GM23338 (cell line): ENCODE measurements at regions not wholly inside any gene's neighbourhood (a gene's known extent, or its start where the extent isn't known, plus 50 kb on each side); places are given as distances from the start of the nearest gene placed in this dataset.

ENCODE experiments used
- ATAC-seq: fragments of 200-7000 bp; cut with Tn5 transposase; 3 replicates; pipeline ENCODE4 v1.9.1; 2020
- DNase-seq: peaks from one replicate; pipeline ENCODE4 v3.0.0-alpha.2; 2015; ENCODE audit warnings: low spot score
- H2AFZ ChIP-seq: fragments of 200-600 bp; sonication (generic); 2 replicates; pipeline ENCODE4 v1.8.0; 2016; ENCODE audit warnings: antibody characterized with exemption, mild to moderate bottlenecking, moderate library complexity
- H3F3A ChIP-seq: fragments of 200-600 bp; sonication (generic); replicated peaks from 2 replicates; pipeline ENCODE4 v1.8.0; 2017; ENCODE audit warnings: antibody characterized with exemption, mixed run types, low read depth
- H3K27ac ChIP-seq: fragments of 200-600 bp; sonication (generic); 2 replicates; pipeline ENCODE4 v1.6.1; 2016; ENCODE audit warnings: low read depth
- H3K27me3 ChIP-seq: fragments of 200-600 bp; sonication (generic); 2 replicates; pipeline ENCODE4 v1.8.0; 2016; ENCODE audit warnings: mild to moderate bottlenecking, mixed run types, moderate library complexity; ENCODE audit not compliant: insufficient read depth
- H3K36me3 ChIP-seq: fragments of 200-600 bp; sonication (generic); 2 replicates; pipeline ENCODE4 v1.8.0; 2016; ENCODE audit warnings: mild to moderate bottlenecking; ENCODE audit not compliant: insufficient read depth
- H3K4me1 ChIP-seq: fragments of 200-600 bp; sonication (generic); 2 replicates; pipeline ENCODE4 v1.8.0; 2016; ENCODE audit warnings: mild to moderate bottlenecking, moderate library complexity; ENCODE audit not compliant: insufficient read depth
- H3K4me2 ChIP-seq: fragments of 200-600 bp; sonication (generic); 2 replicates; pipeline ENCODE4 v1.7.1; 2017; ENCODE audit warnings: mixed run types
- H3K4me3 ChIP-seq: fragments of 200-600 bp; sonication (generic); 2 replicates; pipeline ENCODE4 v1.6.1; 2016; ENCODE audit warnings: mixed run types
- H3K79me2 ChIP-seq: fragments of 200-600 bp; sonication (generic); replicated peaks from 2 replicates; pipeline ENCODE4 v1.8.0; 2017; ENCODE audit warnings: mild to moderate bottlenecking; ENCODE audit not compliant: insufficient read depth
- H3K9me2 ChIP-seq: fragments of 200-600 bp; sonication (generic); 2 replicates; pipeline ENCODE4 v1.8.0; 2017; ENCODE audit not compliant: insufficient read depth
- H4K20me1 ChIP-seq: fragments of 200-600 bp; sonication (generic); replicated peaks from 2 replicates; pipeline ENCODE4 v1.8.0; 2017; ENCODE audit warnings: mild to moderate bottlenecking; ENCODE audit not compliant: insufficient read depth
- H3K27ac Mint-ChIP-seq: 2 replicates; pipeline ENCODE4 v1.8.0; 2020; ENCODE audit warnings: inconsistent platforms, mild to moderate bottlenecking, moderate library complexity, mixed read lengths
- H3K27me3 Mint-ChIP-seq: 3 replicates; pipeline ENCODE4 v1.8.0; 2022; ENCODE audit warnings: low read depth, mild to moderate bottlenecking, moderate library complexity, mixed read lengths, inconsistent platforms; ENCODE audit not compliant: insufficient read depth, poor library complexity
- H3K36me3 Mint-ChIP-seq: 3 replicates; pipeline ENCODE4 v1.8.0; 2021; ENCODE audit warnings: low read depth, mild to moderate bottlenecking, inconsistent platforms, moderate library complexity, mixed read lengths
- H3K4me1 Mint-ChIP-seq: 3 replicates; pipeline ENCODE4 v1.8.0; 2020; ENCODE audit warnings: mild to moderate bottlenecking, inconsistent platforms, mixed read lengths
- H3K4me3 Mint-ChIP-seq: 3 replicates; pipeline ENCODE4 v1.8.0; 2021; ENCODE audit warnings: moderate library complexity, mild to moderate bottlenecking, inconsistent platforms, mixed read lengths
- H3K9me3 Mint-ChIP-seq: 3 replicates; pipeline ENCODE4 v1.8.0; 2020; ENCODE audit warnings: moderate library complexity, mild to moderate bottlenecking, inconsistent platforms, mixed read lengths
- CREB1 ChIP-seq: fragments of 250-450 bp; sonication (Bioruptor Pico); IDR thresholded peaks from 2 replicates; pipeline ENCODE4 v1.5.0; 2020; ENCODE audit warnings: low read depth, mild to moderate bottlenecking, moderate library complexity
- CTCF ChIP-seq, 2 experiments: fragments of 200-600 bp in 1 of 2; sonication (generic) in 1 of 2; conservative IDR thresholded peaks; 2 replicates each; pipeline versions ENCODE4 v1.5.1 to v1.6.1; 2016 to 2017; ENCODE audit warnings: antibody characterized with exemption in 2 of 2, low read depth in 2 of 2, mild to moderate bottlenecking in 2 of 2, moderate library complexity in 1 of 2
- ETS1 ChIP-seq: IDR thresholded peaks from 2 replicates; pipeline ENCODE4 v1.6.1; 2016; ENCODE audit warnings: antibody characterized with exemption
- EZH2 ChIP-seq: fragments of 200-600 bp; sonication (generic); IDR thresholded peaks from one replicate; pipeline ENCODE4 v1.8.0; 2017; ENCODE audit warnings: antibody characterized with exemption, mild to moderate bottlenecking, low read depth; ENCODE audit not compliant: unreplicated experiment
- REST ChIP-seq: IDR thresholded peaks from one replicate; pipeline ENCODE4 v1.6.1; 2018; ENCODE audit warnings: antibody characterized with exemption; ENCODE audit not compliant: unreplicated experiment
- STAT1 ChIP-seq: IDR thresholded peaks from one replicate; pipeline ENCODE4 v1.6.1; 2016; ENCODE audit warnings: antibody characterized with exemption; ENCODE audit not compliant: unreplicated experiment
- ZNF114 ChIP-seq: fragments of 250-450 bp; sonication (Bioruptor Pico); IDR thresholded peaks from 2 replicates; pipeline ENCODE4 v1.5.0; 2020; ENCODE audit warnings: mild to moderate bottlenecking, moderate library complexity
- ZNF331 ChIP-seq: fragments of 250-450 bp; sonication (Bioruptor Pico); IDR thresholded peaks from 2 replicates; pipeline ENCODE4 v1.5.0; 2020; ENCODE audit warnings: low read depth, mild to moderate bottlenecking, moderate library complexity

- no peak for TF ChIP-seq ZNF331 (CRISPR knock-in tag)
- TF ChIP-seq REST = no peak
- no peak for TF ChIP-seq ZNF114
- no peak for TF ChIP-seq STAT1
These were observed 1378.0 kb upstream of the PCDH9 start (continued) for GRCh38 chr13:68608147-68608546.

GRCh38 chr13:68597641-68598040 is 1367.5 kb upstream of the PCDH9 start:
- Histone ChIP-seq H2AFZ (no peak overlapping the region), H3K4me2 (no peak overlapping the region), H3F3A (no peaks in the 10 kb centered on the region), H3K4me1 (no peaks in the 10 kb centered on the region), H3K4me3 (no peak overlapping the region), H4K20me1 (no peaks in the 10 kb centered on the region), H3K36me3 (no peaks in the 10 kb centered on the region), H3K9me2 (0 out of 2 replicates have a peak, but pooled peaks cover 3% of the 10 kb centered on the region), H3K79me2 (no peaks in the 10 kb centered on the region), H3K27me3 (no peaks in the 10 kb centered on the region), H3K27ac (no peak overlapping the region)
- H3K9me3 Mint-ChIP-seq = no peaks in the 10 kb centered on the region
- ATAC-seq = no peak
- H3K27ac Mint-ChIP-seq = no peak overlapping the region
- H3K27me3 Mint-ChIP-seq = no peaks in the 10 kb centered on the region
- TF ChIP-seq CTCF (conservative IDR thresholded peaks at IDR 0.05; ENCODE audit: low read depth in 2 of 2) (no peak), CREB1 (CRISPR knock-in tag) (no peak), EZH2 (no peak), ZNF331 (CRISPR knock-in tag) (no peak), ETS1 (no peak), STAT1 (no peak), REST (no peak)
- DNase-seq = no peak
- no peaks in the 10 kb centered on the region for H3K36me3 Mint-ChIP-seq
- no peaks in the 10 kb centered on the region for H3K4me1 Mint-ChIP-seq
- no peak overlapping the region for H3K4me3 Mint-ChIP-seq
